WTC11 (cell line): ENCODE measurements at regions not wholly inside any gene's neighbourhood (a gene's known extent, or its start where the extent isn't known, plus 50 kb on each side); places are given as distances from the start of the nearest gene placed in this dataset.

Source experiments
- CREB1 ChIP-seq: sonication (generic); formaldehyde crosslinking; IDR thresholded peaks from 2 replicates; pipeline ENCODE4 v1.8.0; 2023; ENCODE audit warnings: mild to moderate bottlenecking, missing genetic modification reagents
- ELF4 ChIP-seq: sonication (generic); formaldehyde crosslinking; IDR thresholded peaks from 2 replicates; pipeline ENCODE4 v1.8.1; 2022; ENCODE audit warnings: low read depth, mild to moderate bottlenecking, moderate library complexity, missing genetic modification reagents
- KAT7 ChIP-seq: sonication (generic); formaldehyde crosslinking; IDR thresholded peaks from 2 replicates; pipeline ENCODE4 v1.8.1; 2023; ENCODE audit warnings: missing genetic modification reagents, mild to moderate bottlenecking, borderline replicate concordance
- TF ChIP-seq, protein P1 (sequence below): sonication (generic); formaldehyde crosslinking; IDR thresholded peaks from 2 replicates; pipeline ENCODE4 v1.8.1; 2022; ENCODE audit warnings: missing genetic modification reagents, borderline replicate concordance
- TF ChIP-seq, protein P2 (sequence below): fragments of 200-600 bp; IDR thresholded peaks from 2 replicates; pipeline ENCODE4 v1.8.0; 2022; ENCODE audit warnings: antibody characterized with exemption
- TF ChIP-seq, protein P3 (sequence below): sonication (generic); formaldehyde crosslinking; conservative IDR thresholded peaks from 2 replicates; pipeline ENCODE4 v1.8.1; 2022; ENCODE audit warnings: mild to moderate bottlenecking, missing genetic modification reagents
- TF ChIP-seq, protein P4 (sequence below): sonication (generic); formaldehyde crosslinking; IDR thresholded peaks from 2 replicates; pipeline ENCODE4 v1.8.0; 2022; ENCODE audit warnings: mild to moderate bottlenecking, missing genetic modification reagents
- TF ChIP-seq, protein P5 (sequence below): sonication (generic); formaldehyde crosslinking; IDR thresholded peaks from 2 replicates; pipeline ENCODE4 v1.8.1; 2022; ENCODE audit warnings: low read depth, missing genetic modification reagents, borderline replicate concordance
- TF ChIP-seq, protein P6 (sequence below): sonication (generic); formaldehyde crosslinking; IDR thresholded peaks from 2 replicates; pipeline ENCODE4 v1.8.1; 2023; ENCODE audit warnings: mild to moderate bottlenecking, missing genetic modification reagents

DNA sequence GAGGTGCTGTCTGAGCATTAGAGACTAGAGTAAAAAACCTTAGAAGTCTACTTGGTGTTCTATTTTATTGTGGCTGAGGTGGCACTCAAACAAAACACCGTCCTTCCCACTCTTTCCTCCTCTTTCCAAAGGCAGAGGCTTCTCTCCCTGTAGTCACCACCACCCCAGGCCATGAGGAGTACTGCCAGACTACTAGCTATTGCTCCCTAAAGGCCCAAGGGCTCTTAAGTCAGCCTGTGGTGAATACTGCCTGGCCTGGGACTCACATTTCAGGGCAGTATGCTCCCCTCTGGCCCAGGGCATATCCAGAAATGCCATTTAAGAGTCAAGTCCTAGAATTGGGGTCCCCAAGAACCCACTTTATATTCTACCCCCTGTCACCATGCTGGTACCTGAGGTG lies 309.7 kb upstream of the IMPG1 start:
- TF ChIP-seq, protein P1, sequence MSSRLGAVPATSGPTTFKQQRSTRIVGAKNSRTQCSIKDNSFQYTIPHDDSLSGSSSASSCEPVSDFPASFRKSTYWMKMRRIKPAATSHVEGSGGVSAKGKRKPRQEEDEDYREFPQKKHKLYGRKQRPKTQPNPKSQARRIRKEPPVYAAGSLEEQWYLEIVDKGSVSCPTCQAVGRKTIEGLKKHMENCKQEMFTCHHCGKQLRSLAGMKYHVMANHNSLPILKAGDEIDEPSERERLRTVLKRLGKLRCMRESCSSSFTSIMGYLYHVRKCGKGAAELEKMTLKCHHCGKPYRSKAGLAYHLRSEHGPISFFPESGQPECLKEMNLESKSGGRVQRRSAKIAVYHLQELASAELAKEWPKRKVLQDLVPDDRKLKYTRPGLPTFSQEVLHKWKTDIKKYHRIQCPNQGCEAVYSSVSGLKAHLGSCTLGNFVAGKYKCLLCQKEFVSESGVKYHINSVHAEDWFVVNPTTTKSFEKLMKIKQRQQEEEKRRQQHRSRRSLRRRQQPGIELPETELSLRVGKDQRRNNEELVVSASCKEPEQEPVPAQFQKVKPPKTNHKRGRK: no peak
- TF ChIP-seq, protein P2, sequence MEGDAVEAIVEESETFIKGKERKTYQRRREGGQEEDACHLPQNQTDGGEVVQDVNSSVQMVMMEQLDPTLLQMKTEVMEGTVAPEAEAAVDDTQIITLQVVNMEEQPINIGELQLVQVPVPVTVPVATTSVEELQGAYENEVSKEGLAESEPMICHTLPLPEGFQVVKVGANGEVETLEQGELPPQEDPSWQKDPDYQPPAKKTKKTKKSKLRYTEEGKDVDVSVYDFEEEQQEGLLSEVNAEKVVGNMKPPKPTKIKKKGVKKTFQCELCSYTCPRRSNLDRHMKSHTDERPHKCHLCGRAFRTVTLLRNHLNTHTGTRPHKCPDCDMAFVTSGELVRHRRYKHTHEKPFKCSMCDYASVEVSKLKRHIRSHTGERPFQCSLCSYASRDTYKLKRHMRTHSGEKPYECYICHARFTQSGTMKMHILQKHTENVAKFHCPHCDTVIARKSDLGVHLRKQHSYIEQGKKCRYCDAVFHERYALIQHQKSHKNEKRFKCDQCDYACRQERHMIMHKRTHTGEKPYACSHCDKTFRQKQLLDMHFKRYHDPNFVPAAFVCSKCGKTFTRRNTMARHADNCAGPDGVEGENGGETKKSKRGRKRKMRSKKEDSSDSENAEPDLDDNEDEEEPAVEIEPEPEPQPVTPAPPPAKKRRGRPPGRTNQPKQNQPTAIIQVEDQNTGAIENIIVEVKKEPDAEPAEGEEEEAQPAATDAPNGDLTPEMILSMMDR: no peak
- TF ChIP-seq ELF4 (CRISPR knock-in tag) (no peak), CREB1 (no peak), KAT7 (CRISPR knock-in tag) (no peak)
- TF ChIP-seq, protein P3, sequence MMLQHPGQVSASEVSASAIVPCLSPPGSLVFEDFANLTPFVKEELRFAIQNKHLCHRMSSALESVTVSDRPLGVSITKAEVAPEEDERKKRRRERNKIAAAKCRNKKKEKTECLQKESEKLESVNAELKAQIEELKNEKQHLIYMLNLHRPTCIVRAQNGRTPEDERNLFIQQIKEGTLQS: no peak
- TF ChIP-seq, protein P4, sequence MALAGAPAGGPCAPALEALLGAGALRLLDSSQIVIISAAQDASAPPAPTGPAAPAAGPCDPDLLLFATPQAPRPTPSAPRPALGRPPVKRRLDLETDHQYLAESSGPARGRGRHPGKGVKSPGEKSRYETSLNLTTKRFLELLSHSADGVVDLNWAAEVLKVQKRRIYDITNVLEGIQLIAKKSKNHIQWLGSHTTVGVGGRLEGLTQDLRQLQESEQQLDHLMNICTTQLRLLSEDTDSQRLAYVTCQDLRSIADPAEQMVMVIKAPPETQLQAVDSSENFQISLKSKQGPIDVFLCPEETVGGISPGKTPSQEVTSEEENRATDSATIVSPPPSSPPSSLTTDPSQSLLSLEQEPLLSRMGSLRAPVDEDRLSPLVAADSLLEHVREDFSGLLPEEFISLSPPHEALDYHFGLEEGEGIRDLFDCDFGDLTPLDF (CRISPR knock-in tag): no peak
- TF ChIP-seq, protein P5, sequence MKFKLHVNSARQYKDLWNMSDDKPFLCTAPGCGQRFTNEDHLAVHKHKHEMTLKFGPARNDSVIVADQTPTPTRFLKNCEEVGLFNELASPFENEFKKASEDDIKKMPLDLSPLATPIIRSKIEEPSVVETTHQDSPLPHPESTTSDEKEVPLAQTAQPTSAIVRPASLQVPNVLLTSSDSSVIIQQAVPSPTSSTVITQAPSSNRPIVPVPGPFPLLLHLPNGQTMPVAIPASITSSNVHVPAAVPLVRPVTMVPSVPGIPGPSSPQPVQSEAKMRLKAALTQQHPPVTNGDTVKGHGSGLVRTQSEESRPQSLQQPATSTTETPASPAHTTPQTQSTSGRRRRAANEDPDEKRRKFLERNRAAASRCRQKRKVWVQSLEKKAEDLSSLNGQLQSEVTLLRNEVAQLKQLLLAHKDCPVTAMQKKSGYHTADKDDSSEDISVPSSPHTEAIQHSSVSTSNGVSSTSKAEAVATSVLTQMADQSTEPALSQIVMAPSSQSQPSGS (CRISPR knock-in tag): no peak
- TF ChIP-seq, protein P6, sequence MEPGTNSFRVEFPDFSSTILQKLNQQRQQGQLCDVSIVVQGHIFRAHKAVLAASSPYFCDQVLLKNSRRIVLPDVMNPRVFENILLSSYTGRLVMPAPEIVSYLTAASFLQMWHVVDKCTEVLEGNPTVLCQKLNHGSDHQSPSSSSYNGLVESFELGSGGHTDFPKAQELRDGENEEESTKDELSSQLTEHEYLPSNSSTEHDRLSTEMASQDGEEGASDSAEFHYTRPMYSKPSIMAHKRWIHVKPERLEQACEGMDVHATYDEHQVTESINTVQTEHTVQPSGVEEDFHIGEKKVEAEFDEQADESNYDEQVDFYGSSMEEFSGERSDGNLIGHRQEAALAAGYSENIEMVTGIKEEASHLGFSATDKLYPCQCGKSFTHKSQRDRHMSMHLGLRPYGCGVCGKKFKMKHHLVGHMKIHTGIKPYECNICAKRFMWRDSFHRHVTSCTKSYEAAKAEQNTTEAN (CRISPR knock-in tag): no peak
